ENCODE measurements at regions not wholly inside any gene's neighbourhood (a gene's known extent, or its start where the extent isn't known, plus 50 kb on each side); places are given as distances from the start of the nearest gene placed in this dataset.
"Not testable (repeated sequence)": the region's sequence is repeated elsewhere in the genome, so short reads cannot be mapped to it uniquely, and the experiment has no call there.

GRCh38 chr9:72445306-72445995, 76.0 kb upstream of the TMC1 start:
- TF ChIP-seq, protein P1, sequence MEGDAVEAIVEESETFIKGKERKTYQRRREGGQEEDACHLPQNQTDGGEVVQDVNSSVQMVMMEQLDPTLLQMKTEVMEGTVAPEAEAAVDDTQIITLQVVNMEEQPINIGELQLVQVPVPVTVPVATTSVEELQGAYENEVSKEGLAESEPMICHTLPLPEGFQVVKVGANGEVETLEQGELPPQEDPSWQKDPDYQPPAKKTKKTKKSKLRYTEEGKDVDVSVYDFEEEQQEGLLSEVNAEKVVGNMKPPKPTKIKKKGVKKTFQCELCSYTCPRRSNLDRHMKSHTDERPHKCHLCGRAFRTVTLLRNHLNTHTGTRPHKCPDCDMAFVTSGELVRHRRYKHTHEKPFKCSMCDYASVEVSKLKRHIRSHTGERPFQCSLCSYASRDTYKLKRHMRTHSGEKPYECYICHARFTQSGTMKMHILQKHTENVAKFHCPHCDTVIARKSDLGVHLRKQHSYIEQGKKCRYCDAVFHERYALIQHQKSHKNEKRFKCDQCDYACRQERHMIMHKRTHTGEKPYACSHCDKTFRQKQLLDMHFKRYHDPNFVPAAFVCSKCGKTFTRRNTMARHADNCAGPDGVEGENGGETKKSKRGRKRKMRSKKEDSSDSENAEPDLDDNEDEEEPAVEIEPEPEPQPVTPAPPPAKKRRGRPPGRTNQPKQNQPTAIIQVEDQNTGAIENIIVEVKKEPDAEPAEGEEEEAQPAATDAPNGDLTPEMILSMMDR (IDR thresholded peaks at IDR 0.05; ENCODE audit: borderline replicate concordance, control extremely low read depth, extremely low read depth, insufficient read depth, missing control alignments): no peak
- in situ Hi-C loops (cut with MboI; ENCODE audit: low sequenced_read_pairs, unreplicated experiment): no loop called here
- DNase-seq (ENCODE audit: low spot score): no peak

DNA sequence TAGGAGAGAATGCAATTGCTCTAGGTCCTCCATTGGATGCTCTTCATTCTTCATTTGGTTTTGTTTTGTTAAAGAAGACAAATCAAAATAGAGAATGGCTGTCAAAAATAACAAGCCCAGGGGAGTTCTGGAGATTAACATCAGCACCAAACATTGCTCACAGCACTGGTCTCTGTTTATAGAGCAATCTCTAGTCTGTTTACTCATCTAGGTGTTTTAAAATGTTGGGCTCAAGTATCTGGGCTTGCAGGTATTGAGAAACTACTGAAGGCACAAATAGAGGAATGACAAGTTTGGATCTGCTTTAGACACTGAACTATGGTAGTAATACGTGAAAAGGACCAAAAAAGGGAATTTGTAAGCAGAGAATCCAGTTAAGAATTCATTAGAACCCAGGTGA, 77.0 kb upstream of the TMC1 start:
- no peak for DNase-seq (ENCODE audit: low spot score)
- TF ChIP-seq, protein P1 (IDR thresholded peaks at IDR 0.05; ENCODE audit: borderline replicate concordance, control extremely low read depth, extremely low read depth, insufficient read depth, missing control alignments): no peak
- in situ Hi-C loops (cut with MboI; ENCODE audit: low sequenced_read_pairs, unreplicated experiment): no loop called here

DNA sequence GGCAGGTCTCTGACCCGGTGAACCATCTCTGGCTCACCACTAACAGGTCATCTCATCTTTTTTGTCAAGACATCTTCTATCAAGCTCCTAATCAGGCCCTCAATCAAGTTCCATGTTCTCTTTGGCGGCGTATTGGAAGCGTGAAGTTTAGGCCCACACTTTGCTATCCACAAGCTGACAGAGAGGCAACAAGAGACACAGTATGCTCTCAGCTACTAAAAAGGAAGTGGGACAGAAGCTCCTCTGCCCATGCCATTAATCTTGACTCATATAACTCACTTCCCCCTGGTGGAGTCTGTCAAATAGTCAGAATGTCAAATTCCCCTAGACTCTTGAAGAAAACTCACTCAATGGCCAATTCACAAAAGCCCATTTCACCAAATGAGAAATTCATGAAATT, 77.6 kb upstream of the TMC1 start:
- TF ChIP-seq, protein P1 (IDR thresholded peaks at IDR 0.05; ENCODE audit: borderline replicate concordance, control extremely low read depth, extremely low read depth, insufficient read depth, missing control alignments): no peak
- in situ Hi-C loops (cut with MboI; ENCODE audit: low sequenced_read_pairs, unreplicated experiment): no loop called here
- peak; percentile 67 for DNase-seq (ENCODE audit: low spot score)

DNA sequence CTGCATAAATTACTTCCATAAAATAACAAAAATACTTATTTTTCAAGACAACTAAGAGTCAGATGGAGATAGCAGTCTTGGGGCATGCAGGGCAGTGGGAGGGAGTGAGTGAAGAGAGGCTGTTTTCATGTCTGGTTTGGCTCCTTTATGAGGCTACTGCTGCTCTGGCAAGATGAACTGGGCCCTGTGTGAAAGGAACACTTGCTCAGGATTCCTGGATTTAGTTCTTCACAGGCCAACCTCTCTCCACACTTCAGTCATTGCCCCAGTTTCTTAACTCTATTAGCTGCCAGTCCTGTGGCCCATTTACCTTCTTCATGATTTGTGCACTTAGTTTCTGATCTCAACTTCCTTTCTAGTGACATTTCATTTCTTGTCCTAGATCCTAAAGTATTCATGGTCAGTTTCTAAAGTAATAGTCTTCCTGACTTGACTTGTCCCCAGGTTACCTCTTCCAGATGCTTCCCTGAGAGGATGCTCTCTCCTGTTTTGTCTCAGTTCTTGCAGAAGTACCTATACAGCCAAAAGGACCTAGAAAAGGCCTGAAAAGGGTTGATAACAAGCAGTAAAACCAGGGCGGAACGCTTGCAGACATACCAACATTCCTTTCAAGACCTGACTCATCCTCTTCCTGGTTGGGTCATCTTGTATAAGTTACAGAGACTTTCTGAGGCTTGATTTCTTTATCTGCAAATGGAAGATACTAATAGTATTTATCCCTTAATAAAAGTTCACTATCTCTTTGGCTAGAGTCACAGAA, 77.0 kb upstream of the ZFAND5 start:
- DNase-seq (ENCODE audit: low spot score): no peak
- in situ Hi-C loops (cut with MboI; ENCODE audit: low sequenced_read_pairs, unreplicated experiment): no loop called here
- TF ChIP-seq, protein P1 (IDR thresholded peaks at IDR 0.05; ENCODE audit: borderline replicate concordance, control extremely low read depth, extremely low read depth, insufficient read depth, missing control alignments): no peak

DNA sequence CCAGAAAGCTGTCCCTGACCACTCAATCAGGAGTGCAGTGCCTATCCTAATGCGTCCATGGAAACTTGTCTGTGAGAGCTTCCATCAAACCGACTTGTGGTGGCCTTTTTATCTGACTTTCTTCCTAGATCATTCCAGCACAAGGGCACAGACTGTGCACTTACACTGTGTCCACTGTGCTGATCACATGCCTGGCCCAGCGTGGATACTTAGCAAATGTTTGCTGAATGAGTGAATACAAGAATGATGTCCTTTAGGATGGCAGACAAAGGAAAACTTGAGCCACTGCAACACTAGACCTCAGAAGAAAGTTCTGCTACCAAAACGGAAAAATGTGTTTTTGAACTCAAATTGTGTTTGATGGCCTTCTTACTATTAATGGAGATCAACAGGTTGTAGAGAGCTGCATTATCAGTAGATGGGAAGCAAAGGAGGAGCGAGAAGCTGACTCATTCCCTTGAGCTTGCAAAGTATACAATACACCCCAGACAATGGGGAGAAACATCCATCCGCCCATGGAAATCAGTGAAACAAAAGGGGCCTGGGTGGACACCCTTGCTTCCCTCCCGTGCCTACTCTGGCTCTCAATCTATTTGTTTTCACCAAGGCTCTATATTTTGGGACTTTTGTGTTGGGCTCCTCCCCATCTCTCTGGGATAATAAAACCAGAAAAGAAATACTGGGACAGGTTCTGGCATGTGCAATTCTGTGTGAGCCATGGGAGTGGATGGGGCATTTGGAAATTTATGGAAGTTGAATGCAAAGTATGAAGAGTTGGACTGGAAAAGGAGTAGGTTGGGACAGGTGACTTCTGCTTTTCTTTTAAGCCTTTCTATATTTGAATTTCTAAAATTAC, 76.2 kb upstream of the ZFAND5 start:
- in situ Hi-C loops (cut with MboI; ENCODE audit: low sequenced_read_pairs, unreplicated experiment): no loop called here
- no peak for DNase-seq (ENCODE audit: low spot score)
- TF ChIP-seq, protein P1 (IDR thresholded peaks at IDR 0.05; ENCODE audit: borderline replicate concordance, control extremely low read depth, extremely low read depth, insufficient read depth, missing control alignments): no peak

GRCh38 chr9:72440378-72440777, 75.4 kb upstream of the ZFAND5 start:
- TF ChIP-seq, protein P1 (IDR thresholded peaks at IDR 0.05; ENCODE audit: borderline replicate concordance, control extremely low read depth, extremely low read depth, insufficient read depth, missing control alignments): no peak
- DNase-seq (ENCODE audit: low spot score): no peak
- in situ Hi-C loops (cut with MboI; ENCODE audit: low sequenced_read_pairs, unreplicated experiment): no loop called here

DNA sequence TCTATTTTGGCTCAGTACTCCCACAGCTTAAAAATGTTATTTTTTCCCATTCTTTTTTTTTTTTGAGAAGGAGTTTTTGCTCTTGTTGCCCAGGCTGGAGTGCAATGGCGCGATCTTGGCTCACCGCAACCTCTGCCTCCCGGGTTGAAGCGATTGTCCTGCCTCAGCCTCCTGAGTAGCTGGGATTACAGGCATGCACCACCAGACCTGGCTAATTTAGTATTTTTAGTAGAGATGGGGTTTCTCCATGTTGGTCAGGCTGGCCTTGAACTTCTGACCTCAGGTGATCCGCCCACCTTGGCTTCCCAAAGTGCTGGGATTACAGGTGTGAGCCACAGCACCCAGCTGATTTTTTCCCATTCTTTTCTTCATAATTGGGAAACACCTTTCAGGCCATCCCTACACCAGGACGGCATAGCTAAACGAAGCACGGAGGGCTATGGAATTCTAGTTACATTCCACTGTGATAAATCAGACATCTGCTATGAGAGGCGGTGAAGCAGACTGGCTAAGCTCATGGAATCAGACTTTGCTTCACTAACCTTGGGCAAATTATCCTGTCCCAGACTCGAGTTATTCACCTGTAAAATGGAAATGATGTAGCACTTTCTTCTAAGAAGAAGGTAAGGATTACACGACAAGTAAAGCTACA, 68.7 kb upstream of the ZFAND5 start:
- in situ Hi-C loops (cut with MboI; ENCODE audit: low sequenced_read_pairs, unreplicated experiment); DNase-seq (ENCODE audit: low spot score): not testable (repeated sequence)

All from GM13976 (cell line).